ENCODE measurements at regions not wholly inside any gene's neighbourhood (a gene's known extent, or its start where the extent isn't known, plus 50 kb on each side); places are given as distances from the start of the nearest gene placed in this dataset.
A peak's percentile ranks its signal among the peaks of the same experiment; 100 is the strongest.
"Not testable (repeated sequence)": the region's sequence is repeated elsewhere in the genome, so short reads cannot be mapped to it uniquely, and the experiment has no call there.

GRCh38 chr17:64747938-64748540, 85.9 kb upstream of the SMURF2 start:
- Histone ChIP-seq H3K27me3 (replicated peaks; ENCODE audit: control insufficient read depth, insufficient read depth, low read length, poor library complexity, severe bottlenecking) (no peaks in the 10 kb centered on the region), H3K4me3 (ENCODE audit: insufficient read depth, low read depth, low read length, poor library complexity, severe bottlenecking) (no peak overlapping the region), H3K4me1 (ENCODE audit: control insufficient read depth, insufficient read depth, low read length, poor library complexity, severe bottlenecking) (no peaks in the 10 kb centered on the region), H3K9me3 (ENCODE audit: control insufficient read depth, low read length) (no peaks in the 10 kb centered on the region), H3K36me3 (ENCODE audit: control insufficient read depth, insufficient read depth, low read length) (peaks cover 17% of the 10 kb centered on the region), H3K27ac (ENCODE audit: insufficient read depth, low read length, poor library complexity, severe bottlenecking) (no peak overlapping the region)
- DNase-seq: no peak

- H3K4me3 ChIP-seq (ENCODE audit: insufficient read depth, low read depth, low read length, poor library complexity, severe bottlenecking): no peak overlapping the region
- no peak for DNase-seq
- H3K36me3 ChIP-seq (ENCODE audit: control insufficient read depth, insufficient read depth, low read length): no peaks in the 10 kb centered on the region
- no peaks in the 10 kb centered on the region for H3K4me1 ChIP-seq (ENCODE audit: control insufficient read depth, insufficient read depth, low read length, poor library complexity, severe bottlenecking)
- H3K9me3 ChIP-seq (ENCODE audit: control insufficient read depth, low read length): no peaks in the 10 kb centered on the region
- no peaks in the 10 kb centered on the region for H3K27me3 ChIP-seq (replicated peaks; ENCODE audit: control insufficient read depth, insufficient read depth, low read length, poor library complexity, severe bottlenecking)
- no peak overlapping the region for H3K27ac ChIP-seq (ENCODE audit: insufficient read depth, low read length, poor library complexity, severe bottlenecking)
Measured at GRCh38 chr17:64742326-64742725, 80.2 kb upstream of the SMURF2 start.

DNA sequence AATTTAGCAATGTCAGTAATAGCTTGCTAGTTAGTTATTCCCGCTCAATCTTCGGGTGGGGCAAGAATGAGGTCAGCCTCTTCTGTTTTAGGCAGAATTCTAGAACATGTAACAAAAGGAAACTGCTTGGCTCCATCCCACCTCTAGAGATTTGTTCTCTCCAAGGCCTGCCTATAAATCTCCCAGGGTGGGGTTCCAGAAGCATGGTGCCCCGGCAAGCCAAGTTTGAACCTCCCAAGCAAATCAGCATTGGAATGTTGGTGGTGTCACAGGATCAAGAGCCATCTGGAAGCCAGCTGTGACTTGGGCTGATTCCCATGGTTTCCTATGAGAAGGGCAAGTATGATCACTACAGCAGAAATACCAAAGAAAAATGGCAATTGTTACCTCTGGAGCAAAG, 79.8 kb upstream of the SMURF2 start:
- H3K27me3 ChIP-seq (replicated peaks; ENCODE audit: control insufficient read depth, insufficient read depth, low read length, poor library complexity, severe bottlenecking); DNase-seq; H3K27ac ChIP-seq (ENCODE audit: insufficient read depth, low read length, poor library complexity, severe bottlenecking); H3K4me3 ChIP-seq (ENCODE audit: insufficient read depth, low read depth, low read length, poor library complexity, severe bottlenecking); H3K9me3 ChIP-seq (ENCODE audit: control insufficient read depth, low read length); H3K36me3 ChIP-seq (ENCODE audit: control insufficient read depth, insufficient read depth, low read length); H3K4me1 ChIP-seq (ENCODE audit: control insufficient read depth, insufficient read depth, low read length, poor library complexity, severe bottlenecking): not testable (repeated sequence)

DNA sequence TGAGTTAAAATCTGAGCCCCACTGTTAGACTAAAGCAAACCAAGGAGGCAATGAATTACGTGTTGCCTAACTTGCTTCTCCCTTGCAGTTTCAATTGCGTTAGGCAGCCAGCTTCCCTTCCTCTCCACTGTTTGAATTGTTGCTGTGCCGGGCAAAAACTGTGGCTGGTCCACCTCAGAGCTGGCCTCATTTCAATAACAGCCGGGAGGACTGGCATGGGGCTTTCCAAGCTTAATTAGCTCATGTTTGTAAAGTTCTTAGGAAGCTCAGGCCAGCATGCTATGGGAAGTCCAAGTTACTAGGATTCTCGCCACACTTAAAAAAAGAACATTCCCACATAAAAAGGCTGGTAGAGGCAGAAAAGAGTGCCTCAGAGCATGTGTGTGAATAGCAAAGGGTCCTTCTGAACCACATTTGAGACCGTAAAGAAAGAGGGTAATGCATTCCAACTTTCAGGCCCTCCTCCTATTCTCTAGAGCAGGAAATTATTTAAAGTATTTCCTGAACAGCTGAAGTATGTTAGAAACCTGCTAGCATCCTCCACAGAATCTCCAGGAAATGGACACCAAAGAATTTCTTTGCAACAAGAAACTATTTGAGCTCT, 79.0 kb upstream of the SMURF2 start:
- Histone ChIP-seq H3K9me3 (ENCODE audit: control insufficient read depth, low read length) (no peaks in the 10 kb centered on the region), H3K27me3 (replicated peaks; ENCODE audit: control insufficient read depth, insufficient read depth, low read length, poor library complexity, severe bottlenecking) (no peaks in the 10 kb centered on the region), H3K4me1 (ENCODE audit: control insufficient read depth, insufficient read depth, low read length, poor library complexity, severe bottlenecking) (no peaks in the 10 kb centered on the region), H3K36me3 (ENCODE audit: control insufficient read depth, insufficient read depth, low read length) (no peaks in the 10 kb centered on the region), H3K4me3 (ENCODE audit: insufficient read depth, low read depth, low read length, poor library complexity, severe bottlenecking) (no peak overlapping the region), H3K27ac (ENCODE audit: insufficient read depth, low read length, poor library complexity, severe bottlenecking) (no peak overlapping the region)
- DNase-seq: no peak

GRCh38 chr17:64739316-64740058, 77.4 kb upstream of the SMURF2 start:
- H3K27ac ChIP-seq (ENCODE audit: insufficient read depth, low read length, poor library complexity, severe bottlenecking): no peak overlapping the region
- H3K4me1 ChIP-seq (ENCODE audit: control insufficient read depth, insufficient read depth, low read length, poor library complexity, severe bottlenecking): no peaks in the 10 kb centered on the region
- H3K27me3 ChIP-seq (replicated peaks; ENCODE audit: control insufficient read depth, insufficient read depth, low read length, poor library complexity, severe bottlenecking): no peaks in the 10 kb centered on the region
- DNase-seq: no peak
- H3K9me3 ChIP-seq (ENCODE audit: control insufficient read depth, low read length): no peaks in the 10 kb centered on the region
- no peak overlapping the region for H3K4me3 ChIP-seq (ENCODE audit: insufficient read depth, low read depth, low read length, poor library complexity, severe bottlenecking)
- H3K36me3 ChIP-seq (ENCODE audit: control insufficient read depth, insufficient read depth, low read length): no peaks in the 10 kb centered on the region

DNA sequence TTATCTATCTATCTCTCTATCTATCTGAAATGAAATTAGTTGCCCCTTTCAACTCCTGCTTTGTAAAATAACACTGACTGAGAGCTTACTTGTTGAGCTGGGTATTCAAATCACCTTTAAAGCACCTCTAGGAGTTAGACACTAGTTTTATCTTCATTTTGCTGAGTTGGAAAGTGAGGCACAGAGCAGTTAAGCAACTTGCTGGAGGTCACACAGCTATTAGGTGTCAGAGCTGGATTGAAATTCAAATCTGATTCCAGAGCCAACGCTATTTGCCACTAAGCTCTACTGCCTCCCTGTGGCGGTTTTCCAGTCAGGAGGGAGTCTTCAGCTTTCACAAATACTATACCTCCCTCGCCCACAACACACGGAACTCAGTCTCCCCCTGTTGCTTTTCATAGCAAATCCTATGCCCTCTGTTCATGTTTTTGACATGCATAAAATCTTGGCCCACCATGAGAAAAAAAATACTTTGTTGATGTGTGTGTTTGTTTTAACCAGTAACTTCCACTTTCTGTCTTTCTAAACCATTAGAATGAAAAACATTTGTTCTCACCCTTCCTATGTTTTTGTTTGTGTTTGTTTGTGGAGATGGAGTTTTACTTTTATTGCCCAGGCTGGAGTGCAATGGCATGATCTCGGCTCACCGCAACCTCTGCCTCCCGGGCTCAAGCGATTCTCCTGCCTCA, 74.8 kb upstream of the SMURF2 start:
- Histone ChIP-seq H3K4me1 (ENCODE audit: control insufficient read depth, insufficient read depth, low read length, poor library complexity, severe bottlenecking) (no peaks in the 10 kb centered on the region), H3K9me3 (ENCODE audit: control insufficient read depth, low read length) (no peaks in the 10 kb centered on the region)

DNA sequence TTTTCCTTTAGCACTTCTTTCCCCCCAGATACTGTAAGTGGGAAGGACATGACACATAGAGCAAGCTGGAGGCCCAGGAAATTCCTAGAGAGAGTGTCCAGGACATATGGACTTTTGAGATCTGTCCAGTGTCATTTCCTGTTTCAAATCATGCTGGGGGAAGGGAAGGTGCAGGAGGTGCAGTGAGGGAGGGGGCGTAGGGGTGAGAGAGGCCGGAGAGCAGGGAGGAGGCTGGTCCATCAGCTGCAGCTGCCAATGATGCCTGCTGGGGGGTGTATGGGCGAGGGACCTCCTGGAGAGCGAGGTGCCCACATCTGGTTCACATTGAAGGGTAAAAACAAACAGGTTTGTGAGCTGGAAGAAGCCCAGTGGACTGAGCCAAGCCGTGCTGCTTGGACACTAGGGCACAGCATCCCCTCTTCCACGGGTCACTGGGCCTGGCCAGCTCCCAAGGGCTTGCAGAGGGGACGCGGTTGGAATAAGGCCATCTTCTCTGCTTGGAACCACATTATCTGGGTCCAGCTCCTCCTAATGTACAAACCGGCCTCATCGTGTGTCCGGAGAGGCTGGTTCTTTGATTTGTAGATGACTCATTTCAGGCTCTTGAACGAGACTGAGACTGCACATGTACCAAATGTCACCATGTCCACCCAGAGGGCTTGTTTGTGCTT, 70.4 kb upstream of the SMURF2 start:
- no peaks in the 10 kb centered on the region for H3K27me3 ChIP-seq (replicated peaks; ENCODE audit: control insufficient read depth, insufficient read depth, low read length, poor library complexity, severe bottlenecking)
- no peak overlapping the region for H3K4me3 ChIP-seq (ENCODE audit: insufficient read depth, low read depth, low read length, poor library complexity, severe bottlenecking)
- no peak for DNase-seq
- no peaks in the 10 kb centered on the region for H3K36me3 ChIP-seq (ENCODE audit: control insufficient read depth, insufficient read depth, low read length)
- no peak overlapping the region for H3K27ac ChIP-seq (ENCODE audit: insufficient read depth, low read length, poor library complexity, severe bottlenecking)
- H3K4me1 ChIP-seq (ENCODE audit: control insufficient read depth, insufficient read depth, low read length, poor library complexity, severe bottlenecking): no peaks in the 10 kb centered on the region
- no peaks in the 10 kb centered on the region for H3K9me3 ChIP-seq (ENCODE audit: control insufficient read depth, low read length)

More for the DNA sequence above, 74.8 kb upstream of the SMURF2 start:
- Histone ChIP-seq H3K27me3 (replicated peaks; ENCODE audit: control insufficient read depth, insufficient read depth, low read length, poor library complexity, severe bottlenecking) (no peaks in the 10 kb centered on the region), H3K36me3 (ENCODE audit: control insufficient read depth, insufficient read depth, low read length) (no peaks in the 10 kb centered on the region), H3K4me3 (ENCODE audit: insufficient read depth, low read depth, low read length, poor library complexity, severe bottlenecking) (no peak overlapping the region), H3K27ac (ENCODE audit: insufficient read depth, low read length, poor library complexity, severe bottlenecking) (no peak overlapping the region)
- DNase-seq: peak in 2 of 3 donors; percentile 3 to 9

- not testable (repeated sequence) for H3K4me1 ChIP-seq (ENCODE audit: control insufficient read depth, insufficient read depth, low read length, poor library complexity, severe bottlenecking); H3K36me3 ChIP-seq (ENCODE audit: control insufficient read depth, insufficient read depth, low read length); H3K27ac ChIP-seq (ENCODE audit: insufficient read depth, low read length, poor library complexity, severe bottlenecking); H3K27me3 ChIP-seq (replicated peaks; ENCODE audit: control insufficient read depth, insufficient read depth, low read length, poor library complexity, severe bottlenecking); DNase-seq; H3K9me3 ChIP-seq (ENCODE audit: control insufficient read depth, low read length); H3K4me3 ChIP-seq (ENCODE audit: insufficient read depth, low read depth, low read length, poor library complexity, severe bottlenecking)
Measured at GRCh38 chr17:64730023-64730422, 67.9 kb upstream of the SMURF2 start.

- Histone ChIP-seq H3K9me3 (ENCODE audit: control insufficient read depth, low read length) (no peaks in the 10 kb centered on the region), H3K36me3 (ENCODE audit: control insufficient read depth, insufficient read depth, low read length) (no peaks in the 10 kb centered on the region), H3K4me1 (ENCODE audit: control insufficient read depth, insufficient read depth, low read length, poor library complexity, severe bottlenecking) (no peaks in the 10 kb centered on the region), H3K4me3 (ENCODE audit: insufficient read depth, low read depth, low read length, poor library complexity, severe bottlenecking) (no peak overlapping the region), H3K27ac (ENCODE audit: insufficient read depth, low read length, poor library complexity, severe bottlenecking) (no peak overlapping the region), H3K27me3 (replicated peaks; ENCODE audit: control insufficient read depth, insufficient read depth, low read length, poor library complexity, severe bottlenecking) (no peaks in the 10 kb centered on the region)
- DNase-seq: no peak
Measured at GRCh38 chr17:64729201-64729600, 67.1 kb upstream of the SMURF2 start.
